ENCODE measurements at regions not wholly inside any gene's neighbourhood (a gene's known extent, or its start where the extent isn't known, plus 50 kb on each side); places are given as distances from the start of the nearest gene placed in this dataset.

- intact Hi-C loops (cut with DNase I) = no loop called here
- 74 to 84% (median 75%) methylated on average over 7 of the region's 7 CpGs for WGBS, 3 donors
- Histone ChIP-seq H3K27me3 (no peaks in the 10 kb centered on the region), H3K27ac (no peak overlapping the region), H3K9me3 (no peaks in the 10 kb centered on the region), H3K4me1 (ENCODE audit: insufficient read depth) (peaks cover 4% of the 10 kb centered on the region), H3K36me3 (no peaks in the 10 kb centered on the region), H3K4me3 (no peak overlapping the region)
- TF ChIP-seq POLR2A (IDR thresholded peaks at IDR 0.05) (no peak), EP300 (IDR thresholded peaks at IDR 0.05) (no peak), CTCF (IDR thresholded peaks at IDR 0.05) (no peak)
- no peak for DNase-seq
Measured at GRCh38 chr5:58076483-58077257, 383.2 kb downstream of the PLK2 start.

- H3K36me3 ChIP-seq = no peaks in the 10 kb centered on the region
- no peak overlapping the region for H3K4me3 ChIP-seq
- peaks cover 4% of the 10 kb centered on the region for H3K4me1 ChIP-seq (ENCODE audit: insufficient read depth)
- intact Hi-C loops (cut with DNase I) = no loop called here
- 75 to 85% (median 83%) methylated on average over 3 of the region's 3 CpGs for WGBS, 3 donors
- no peak overlapping the region for H3K27ac ChIP-seq
- TF ChIP-seq CTCF (IDR thresholded peaks at IDR 0.05) = no peak
- TF ChIP-seq POLR2A (IDR thresholded peaks at IDR 0.05) = no peak
- TF ChIP-seq EP300 (IDR thresholded peaks at IDR 0.05) = no peak
- H3K27me3 ChIP-seq = no peaks in the 10 kb centered on the region
- DNase-seq = no peak
- H3K9me3 ChIP-seq = no peaks in the 10 kb centered on the region
Measured at GRCh38 chr5:58075907-58076306, 384.0 kb downstream of the PLK2 start.

GRCh38 chr5:58074717-58075116 lies 385.2 kb downstream of the PLK2 start:
- Histone ChIP-seq H3K9me3 (no peaks in the 10 kb centered on the region), H3K27ac (no peak overlapping the region), H3K36me3 (no peaks in the 10 kb centered on the region), H3K4me1 (ENCODE audit: insufficient read depth) (peaks cover 4% of the 10 kb centered on the region), H3K4me3 (no peak overlapping the region), H3K27me3 (no peaks in the 10 kb centered on the region)
- DNase-seq = no peak
- no peak for TF ChIP-seq CTCF (IDR thresholded peaks at IDR 0.05)
- TF ChIP-seq EP300 (IDR thresholded peaks at IDR 0.05) = no peak
- intact Hi-C loops (cut with DNase I) = no loop called here
- WGBS, 3 donors = 84 to 91% (median 84%) methylated on average over 7 of the region's 7 CpGs

- no peak for DNase-seq
Measured at GRCh38 chr5:58074222-58074621, 385.7 kb downstream of the PLK2 start.

More at GRCh38 chr5:58074222-58074621, 385.7 kb downstream of the PLK2 start:
- peaks cover 4% of the 10 kb centered on the region for H3K4me1 ChIP-seq (ENCODE audit: insufficient read depth)
- H3K9me3 ChIP-seq = no peaks in the 10 kb centered on the region
- WGBS, 3 donors = 73 to 83% (median 76%) methylated on average over 4 of the region's 4 CpGs
- no peaks in the 10 kb centered on the region for H3K36me3 ChIP-seq
- intact Hi-C loops (cut with DNase I) = no loop called here
- no peak overlapping the region for H3K27ac ChIP-seq
- H3K4me3 ChIP-seq = no peak overlapping the region
- TF ChIP-seq CTCF (IDR thresholded peaks at IDR 0.05) (no peak), POLR2A (IDR thresholded peaks at IDR 0.05) (no peak), EP300 (IDR thresholded peaks at IDR 0.05) (no peak)
- no peaks in the 10 kb centered on the region for H3K27me3 ChIP-seq

Measured in ovary (tissue), 7 donors.